Suprapubic skin (tissue), 3 donors: ENCODE measurements at regions not wholly inside any gene's neighbourhood (a gene's known extent, or its start where the extent isn't known, plus 50 kb on each side); places are given as distances from the start of the nearest gene placed in this dataset.
"Not testable (repeated sequence)": the region's sequence is repeated elsewhere in the genome, so short reads cannot be mapped to it uniquely, and the experiment has no call there.

Source experiments
- POLR2AphosphoS5 ChIP-seq, 3 donors: sonication (generic); formaldehyde crosslinking; IDR thresholded peaks; one replicate each; pipeline ENCODE4 v1.6.1; 2017; ENCODE audit warnings: antibody characterized with exemption in 3 of 3
- TF ChIP-seq, protein P1 (sequence below), 2 donors: fragments of 200-600 bp in 1 of 2; fragments of 450-650 bp in 1 of 2; sonication (generic) in 1 of 2; IDR thresholded peaks; one replicate each; pipeline ENCODE4 v1.5.1; 2016 to 2019; ENCODE audit warnings: antibody characterized with exemption in 2 of 2, mild to moderate bottlenecking in 1 of 2, moderate library complexity in 1 of 2

DNA sequence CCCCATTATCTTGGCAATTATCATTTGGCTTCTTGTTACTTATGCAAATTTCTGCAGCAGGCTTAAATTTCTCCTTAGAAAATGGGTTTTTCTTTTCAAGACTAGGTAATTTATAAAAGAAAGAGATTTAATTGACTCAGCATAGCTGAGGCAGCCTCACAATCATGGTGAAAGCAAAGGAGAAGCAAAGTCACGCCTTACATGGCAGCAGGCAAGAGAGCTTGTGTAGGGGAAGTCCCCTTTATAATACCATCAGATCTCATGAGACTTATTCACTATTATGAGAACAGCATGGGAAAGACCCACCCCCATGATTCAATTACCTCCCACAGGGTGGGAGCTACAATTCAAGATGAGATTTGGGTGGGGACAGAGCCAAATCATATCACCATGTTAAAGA, 158.3 kb upstream of the NRBF2 start:
- not testable (repeated sequence) for TF ChIP-seq POLR2AphosphoS5 (IDR thresholded peaks at IDR 0.05)
- TF ChIP-seq, protein P1, sequence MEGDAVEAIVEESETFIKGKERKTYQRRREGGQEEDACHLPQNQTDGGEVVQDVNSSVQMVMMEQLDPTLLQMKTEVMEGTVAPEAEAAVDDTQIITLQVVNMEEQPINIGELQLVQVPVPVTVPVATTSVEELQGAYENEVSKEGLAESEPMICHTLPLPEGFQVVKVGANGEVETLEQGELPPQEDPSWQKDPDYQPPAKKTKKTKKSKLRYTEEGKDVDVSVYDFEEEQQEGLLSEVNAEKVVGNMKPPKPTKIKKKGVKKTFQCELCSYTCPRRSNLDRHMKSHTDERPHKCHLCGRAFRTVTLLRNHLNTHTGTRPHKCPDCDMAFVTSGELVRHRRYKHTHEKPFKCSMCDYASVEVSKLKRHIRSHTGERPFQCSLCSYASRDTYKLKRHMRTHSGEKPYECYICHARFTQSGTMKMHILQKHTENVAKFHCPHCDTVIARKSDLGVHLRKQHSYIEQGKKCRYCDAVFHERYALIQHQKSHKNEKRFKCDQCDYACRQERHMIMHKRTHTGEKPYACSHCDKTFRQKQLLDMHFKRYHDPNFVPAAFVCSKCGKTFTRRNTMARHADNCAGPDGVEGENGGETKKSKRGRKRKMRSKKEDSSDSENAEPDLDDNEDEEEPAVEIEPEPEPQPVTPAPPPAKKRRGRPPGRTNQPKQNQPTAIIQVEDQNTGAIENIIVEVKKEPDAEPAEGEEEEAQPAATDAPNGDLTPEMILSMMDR (IDR thresholded peaks at IDR 0.05), result not testable (repeated sequence)
